ENCODE measurements at regions not wholly inside any gene's neighbourhood (a gene's known extent, or its start where the extent isn't known, plus 50 kb on each side); places are given as distances from the start of the nearest gene placed in this dataset.

DNA sequence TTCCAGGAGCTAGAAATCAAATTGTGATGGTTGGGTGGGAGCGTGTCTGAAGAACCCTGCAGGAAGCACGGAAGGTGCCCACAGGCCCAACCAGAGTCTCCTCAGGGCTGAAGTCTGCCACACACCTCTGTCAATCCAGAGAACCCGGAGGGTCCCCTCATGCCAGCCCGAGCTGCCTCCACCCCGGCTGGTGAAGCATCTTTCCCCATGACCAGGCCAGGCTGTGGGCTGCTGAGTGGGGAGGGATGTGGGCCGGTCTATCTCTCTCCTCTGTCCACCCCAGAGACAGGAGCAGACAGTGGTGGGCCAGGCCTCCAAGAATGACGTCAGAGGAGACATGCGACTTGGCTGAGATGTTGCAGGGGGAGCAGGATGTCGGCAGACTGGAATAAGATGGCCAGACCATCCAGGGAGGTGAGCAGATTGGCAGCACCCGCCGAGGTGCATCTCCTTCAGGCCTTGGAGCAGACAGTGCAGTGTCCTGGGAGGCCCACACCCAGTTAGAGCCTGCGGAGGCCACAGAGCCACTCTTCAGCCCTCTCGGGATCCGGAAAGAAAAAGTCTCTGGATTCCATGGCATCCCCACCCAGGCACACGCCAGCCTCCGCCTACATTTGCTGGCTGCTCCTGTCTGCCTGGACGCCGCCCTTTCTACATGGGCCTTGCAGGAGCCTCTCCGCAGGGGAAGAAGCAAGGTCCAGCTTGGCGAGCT is 1524.9 kb downstream of the BRD1 start:
- TF ChIP-seq GATA2 (IDR thresholded peaks at IDR 0.05; ENCODE audit: low read depth, low read length) (no peak), GATA3 (IDR thresholded peaks at IDR 0.05; ENCODE audit: low read depth, low read length) (no peak)
